SK-N-SH treated with all-trans-retinoic acid at 6 μM for 48 hours (cell line): ENCODE measurements at regions not wholly inside any gene's neighbourhood (a gene's known extent, or its start where the extent isn't known, plus 50 kb on each side); places are given as distances from the start of the nearest gene placed in this dataset.

Experiments used
- ATAC-seq: fragments of 200-7000 bp; cut with Tn5 transposase; 3 replicates; pipeline ENCODE4 v1.9.1; 2020; ENCODE audit warnings: mild to moderate bottlenecking, moderate library complexity
- ARNTL ChIP-seq: fragments of 450-650 bp; formaldehyde crosslinking; IDR thresholded peaks from 2 replicates; pipeline ENCODE4 v1.5.0; 2020; ENCODE audit warnings: low read depth, mild to moderate bottlenecking, moderate library complexity, borderline replicate concordance
- BACH2 ChIP-seq: fragments of 250-450 bp; sonication (Bioruptor Pico); IDR thresholded peaks from 2 replicates; pipeline ENCODE4 v1.9.0; 2021; ENCODE audit warnings: mild to moderate bottlenecking, borderline replicate concordance
- CSDC2 ChIP-seq: fragments of 250-450 bp; sonication (Bioruptor Pico); IDR thresholded peaks from 2 replicates; pipeline ENCODE4 v1.5.0; 2020; ENCODE audit warnings: mild to moderate bottlenecking, moderate library complexity
- ESRRG ChIP-seq: fragments of 250-450 bp; sonication (Bioruptor Pico); IDR thresholded peaks from 2 replicates; pipeline ENCODE4 v1.6.1; 2021; ENCODE audit warnings: mild to moderate bottlenecking
- ISL1 ChIP-seq: fragments of 250-450 bp; sonication (Bioruptor Pico); IDR thresholded peaks from 2 replicates; pipeline ENCODE4 v2.1.2; 2022; ENCODE audit warnings: mild to moderate bottlenecking, moderate library complexity
- PPARA ChIP-seq: fragments of 250-450 bp; sonication (Bioruptor Pico); IDR thresholded peaks from 2 replicates; pipeline ENCODE4 v1.5.0; 2020; ENCODE audit warnings: mild to moderate bottlenecking, borderline replicate concordance
- SNAI2 ChIP-seq: fragments of 250-450 bp; sonication (Bioruptor Pico); IDR thresholded peaks from 2 replicates; pipeline ENCODE4 v1.5.0; 2020; ENCODE audit warnings: mild to moderate bottlenecking, moderate library complexity
- TOX ChIP-seq: fragments of 250-450 bp; sonication (Bioruptor Pico); IDR thresholded peaks from 2 replicates; pipeline ENCODE4 v1.8.0; 2021; ENCODE audit warnings: mild to moderate bottlenecking, moderate library complexity, borderline replicate concordance
- ZC3H10 ChIP-seq: fragments of 250-450 bp; sonication (Bioruptor Pico); IDR thresholded peaks from 2 replicates; pipeline ENCODE4 v1.5.1; 2021; ENCODE audit warnings: mild to moderate bottlenecking, moderate library complexity
- ZFP3 ChIP-seq: fragments of 250-450 bp; sonication (Bioruptor Pico); IDR thresholded peaks from 2 replicates; pipeline ENCODE4 v1.5.0; 2020; ENCODE audit warnings: mild to moderate bottlenecking, moderate library complexity
- ZNF565 ChIP-seq: fragments of 450-650 bp; formaldehyde crosslinking; conservative IDR thresholded peaks from 2 replicates; pipeline ENCODE4 v1.5.0; 2020; ENCODE audit warnings: low read depth, mild to moderate bottlenecking, moderate library complexity
- ZNF70 ChIP-seq: fragments of 450-650 bp; formaldehyde crosslinking; IDR thresholded peaks from 2 replicates; pipeline ENCODE4 v1.5.0; 2020; ENCODE audit warnings: mild to moderate bottlenecking, moderate library complexity
- TF ChIP-seq, protein P1 (sequence below): fragments of 250-450 bp; sonication (Bioruptor Pico); IDR thresholded peaks from 2 replicates; pipeline ENCODE4 v1.8.0; 2021; ENCODE audit warnings: low read depth, mild to moderate bottlenecking, moderate library complexity, borderline replicate concordance
- TF ChIP-seq, protein P2 (sequence below): fragments of 250-450 bp; sonication (Bioruptor Pico); IDR thresholded peaks from 2 replicates; pipeline ENCODE4 v1.8.0; 2020; ENCODE audit warnings: mild to moderate bottlenecking, moderate library complexity, borderline replicate concordance
- TF ChIP-seq, protein P3 (sequence below): fragments of 250-450 bp; sonication (Bioruptor Pico); IDR thresholded peaks from 2 replicates; pipeline ENCODE4 v1.5.0; 2020; ENCODE audit warnings: mild to moderate bottlenecking, moderate library complexity
- TF ChIP-seq, protein P4 (sequence below): fragments of 250-450 bp; sonication (Bioruptor Pico); IDR thresholded peaks from 2 replicates; pipeline ENCODE4 v1.5.1; 2020; ENCODE audit warnings: low read depth, mild to moderate bottlenecking, moderate library complexity
- TF ChIP-seq, protein P5 (sequence below): fragments of 250-450 bp; sonication (Bioruptor Pico); IDR thresholded peaks from 2 replicates; pipeline ENCODE4 v1.5.1; 2021; ENCODE audit warnings: mild to moderate bottlenecking, moderate library complexity

DNA sequence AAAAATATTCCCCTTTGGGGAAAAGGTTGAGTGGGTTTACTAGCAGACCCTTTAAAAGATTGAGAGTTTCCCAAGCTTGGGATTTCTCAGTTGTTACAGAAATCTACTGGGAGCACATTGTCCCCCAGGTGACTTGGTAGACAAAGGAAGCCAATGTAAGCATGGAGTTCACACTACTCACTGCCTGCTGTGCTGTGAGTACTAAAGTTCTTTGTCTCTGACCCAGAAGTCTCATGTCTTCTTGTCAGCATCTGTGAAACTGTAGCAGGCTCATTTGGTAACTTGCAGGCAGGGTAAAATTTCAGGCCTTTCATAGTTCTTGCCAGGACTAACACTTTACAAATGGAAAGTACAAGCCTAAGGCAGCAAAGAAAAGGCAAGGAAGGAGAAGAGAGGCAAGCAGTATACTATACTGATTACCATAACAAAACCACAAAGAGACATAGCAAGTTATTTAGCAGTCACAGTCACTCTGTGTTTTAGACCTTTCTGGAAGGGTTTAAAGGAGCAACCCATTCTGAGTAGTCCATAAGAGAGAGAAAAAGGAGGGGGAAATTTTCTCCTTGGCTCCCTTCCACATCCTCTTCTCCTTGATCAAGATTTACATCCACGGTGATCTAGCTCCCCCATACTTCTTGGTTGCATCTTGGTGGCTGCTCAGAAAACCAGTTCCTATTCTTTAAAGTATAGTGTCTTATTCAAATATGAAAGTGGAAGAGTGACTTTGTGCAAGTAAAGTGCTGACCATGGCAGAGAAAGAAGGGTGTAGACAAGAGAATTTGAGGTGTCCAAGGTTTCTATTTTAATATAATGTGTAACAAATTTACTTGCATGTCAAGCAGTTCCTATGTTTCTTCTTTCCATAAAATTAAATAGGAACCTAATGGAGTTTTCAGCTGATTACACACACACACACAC lies 160.0 kb upstream of the PDE5A start:
- ATAC-seq: no peak
- TF ChIP-seq ISL1 (CRISPR knock-in tag) (no peak), SNAI2 (CRISPR knock-in tag) (no peak), ESRRG (CRISPR knock-in tag) (no peak), ARNTL (CRISPR knock-in tag) (no peak), BACH2 (no peak), PPARA (CRISPR knock-in tag) (no peak), TOX (no peak), ZNF565 (CRISPR knock-in tag) (no peak), ZC3H10 (no peak), ZNF70 (CRISPR knock-in tag) (no peak), CSDC2 (CRISPR knock-in tag) (no peak), ZFP3 (CRISPR knock-in tag) (no peak)
- TF ChIP-seq, protein P1, sequence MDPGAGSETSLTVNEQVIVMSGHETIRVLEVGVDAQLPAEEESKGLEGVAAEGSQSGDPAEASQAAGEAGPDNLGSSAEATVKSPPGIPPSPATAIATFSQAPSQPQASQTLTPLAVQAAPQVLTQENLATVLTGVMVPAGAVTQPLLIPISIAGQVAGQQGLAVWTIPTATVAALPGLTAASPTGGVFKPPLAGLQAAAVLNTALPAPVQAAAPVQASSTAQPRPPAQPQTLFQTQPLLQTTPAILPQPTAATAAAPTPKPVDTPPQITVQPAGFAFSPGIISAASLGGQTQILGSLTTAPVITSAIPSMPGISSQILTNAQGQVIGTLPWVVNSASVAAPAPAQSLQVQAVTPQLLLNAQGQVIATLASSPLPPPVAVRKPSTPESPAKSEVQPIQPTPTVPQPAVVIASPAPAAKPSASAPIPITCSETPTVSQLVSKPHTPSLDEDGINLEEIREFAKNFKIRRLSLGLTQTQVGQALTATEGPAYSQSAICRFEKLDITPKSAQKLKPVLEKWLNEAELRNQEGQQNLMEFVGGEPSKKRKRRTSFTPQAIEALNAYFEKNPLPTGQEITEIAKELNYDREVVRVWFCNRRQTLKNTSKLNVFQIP (CRISPR knock-in tag): no peak
- TF ChIP-seq, protein P2, sequence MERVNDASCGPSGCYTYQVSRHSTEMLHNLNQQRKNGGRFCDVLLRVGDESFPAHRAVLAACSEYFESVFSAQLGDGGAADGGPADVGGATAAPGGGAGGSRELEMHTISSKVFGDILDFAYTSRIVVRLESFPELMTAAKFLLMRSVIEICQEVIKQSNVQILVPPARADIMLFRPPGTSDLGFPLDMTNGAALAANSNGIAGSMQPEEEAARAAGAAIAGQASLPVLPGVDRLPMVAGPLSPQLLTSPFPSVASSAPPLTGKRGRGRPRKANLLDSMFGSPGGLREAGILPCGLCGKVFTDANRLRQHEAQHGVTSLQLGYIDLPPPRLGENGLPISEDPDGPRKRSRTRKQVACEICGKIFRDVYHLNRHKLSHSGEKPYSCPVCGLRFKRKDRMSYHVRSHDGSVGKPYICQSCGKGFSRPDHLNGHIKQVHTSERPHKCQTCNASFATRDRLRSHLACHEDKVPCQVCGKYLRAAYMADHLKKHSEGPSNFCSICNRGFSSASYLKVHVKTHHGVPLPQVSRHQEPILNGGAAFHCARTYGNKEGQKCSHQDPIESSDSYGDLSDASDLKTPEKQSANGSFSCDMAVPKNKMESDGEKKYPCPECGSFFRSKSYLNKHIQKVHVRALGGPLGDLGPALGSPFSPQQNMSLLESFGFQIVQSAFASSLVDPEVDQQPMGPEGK (CRISPR knock-in tag): no peak
- TF ChIP-seq, protein P3, sequence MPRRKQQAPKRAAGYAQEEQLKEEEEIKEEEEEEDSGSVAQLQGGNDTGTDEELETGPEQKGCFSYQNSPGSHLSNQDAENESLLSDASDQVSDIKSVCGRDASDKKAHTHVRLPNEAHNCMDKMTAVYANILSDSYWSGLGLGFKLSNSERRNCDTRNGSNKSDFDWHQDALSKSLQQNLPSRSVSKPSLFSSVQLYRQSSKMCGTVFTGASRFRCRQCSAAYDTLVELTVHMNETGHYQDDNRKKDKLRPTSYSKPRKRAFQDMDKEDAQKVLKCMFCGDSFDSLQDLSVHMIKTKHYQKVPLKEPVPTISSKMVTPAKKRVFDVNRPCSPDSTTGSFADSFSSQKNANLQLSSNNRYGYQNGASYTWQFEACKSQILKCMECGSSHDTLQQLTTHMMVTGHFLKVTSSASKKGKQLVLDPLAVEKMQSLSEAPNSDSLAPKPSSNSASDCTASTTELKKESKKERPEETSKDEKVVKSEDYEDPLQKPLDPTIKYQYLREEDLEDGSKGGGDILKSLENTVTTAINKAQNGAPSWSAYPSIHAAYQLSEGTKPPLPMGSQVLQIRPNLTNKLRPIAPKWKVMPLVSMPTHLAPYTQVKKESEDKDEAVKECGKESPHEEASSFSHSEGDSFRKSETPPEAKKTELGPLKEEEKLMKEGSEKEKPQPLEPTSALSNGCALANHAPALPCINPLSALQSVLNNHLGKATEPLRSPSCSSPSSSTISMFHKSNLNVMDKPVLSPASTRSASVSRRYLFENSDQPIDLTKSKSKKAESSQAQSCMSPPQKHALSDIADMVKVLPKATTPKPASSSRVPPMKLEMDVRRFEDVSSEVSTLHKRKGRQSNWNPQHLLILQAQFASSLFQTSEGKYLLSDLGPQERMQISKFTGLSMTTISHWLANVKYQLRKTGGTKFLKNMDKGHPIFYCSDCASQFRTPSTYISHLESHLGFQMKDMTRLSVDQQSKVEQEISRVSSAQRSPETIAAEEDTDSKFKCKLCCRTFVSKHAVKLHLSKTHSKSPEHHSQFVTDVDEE: no peak
- TF ChIP-seq, protein P4, sequence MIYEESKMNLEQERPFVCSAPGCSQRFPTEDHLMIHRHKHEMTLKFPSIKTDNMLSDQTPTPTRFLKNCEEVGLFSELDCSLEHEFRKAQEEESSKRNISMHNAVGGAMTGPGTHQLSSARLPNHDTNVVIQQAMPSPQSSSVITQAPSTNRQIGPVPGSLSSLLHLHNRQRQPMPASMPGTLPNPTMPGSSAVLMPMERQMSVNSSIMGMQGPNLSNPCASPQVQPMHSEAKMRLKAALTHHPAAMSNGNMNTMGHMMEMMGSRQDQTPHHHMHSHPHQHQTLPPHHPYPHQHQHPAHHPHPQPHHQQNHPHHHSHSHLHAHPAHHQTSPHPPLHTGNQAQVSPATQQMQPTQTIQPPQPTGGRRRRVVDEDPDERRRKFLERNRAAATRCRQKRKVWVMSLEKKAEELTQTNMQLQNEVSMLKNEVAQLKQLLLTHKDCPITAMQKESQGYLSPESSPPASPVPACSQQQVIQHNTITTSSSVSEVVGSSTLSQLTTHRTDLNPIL (CRISPR knock-in tag): no peak
- TF ChIP-seq, protein P5, sequence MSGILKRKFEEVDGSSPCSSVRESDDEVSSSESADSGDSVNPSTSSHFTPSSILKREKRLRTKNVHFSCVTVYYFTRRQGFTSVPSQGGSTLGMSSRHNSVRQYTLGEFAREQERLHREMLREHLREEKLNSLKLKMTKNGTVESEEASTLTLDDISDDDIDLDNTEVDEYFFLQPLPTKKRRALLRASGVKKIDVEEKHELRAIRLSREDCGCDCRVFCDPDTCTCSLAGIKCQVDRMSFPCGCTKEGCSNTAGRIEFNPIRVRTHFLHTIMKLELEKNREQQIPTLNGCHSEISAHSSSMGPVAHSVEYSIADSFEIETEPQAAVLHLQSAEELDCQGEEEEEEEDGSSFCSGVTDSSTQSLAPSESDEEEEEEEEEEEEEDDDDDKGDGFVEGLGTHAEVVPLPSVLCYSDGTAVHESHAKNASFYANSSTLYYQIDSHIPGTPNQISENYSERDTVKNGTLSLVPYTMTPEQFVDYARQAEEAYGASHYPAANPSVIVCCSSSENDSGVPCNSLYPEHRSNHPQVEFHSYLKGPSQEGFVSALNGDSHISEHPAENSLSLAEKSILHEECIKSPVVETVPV (CRISPR knock-in tag): no peak

DNA sequence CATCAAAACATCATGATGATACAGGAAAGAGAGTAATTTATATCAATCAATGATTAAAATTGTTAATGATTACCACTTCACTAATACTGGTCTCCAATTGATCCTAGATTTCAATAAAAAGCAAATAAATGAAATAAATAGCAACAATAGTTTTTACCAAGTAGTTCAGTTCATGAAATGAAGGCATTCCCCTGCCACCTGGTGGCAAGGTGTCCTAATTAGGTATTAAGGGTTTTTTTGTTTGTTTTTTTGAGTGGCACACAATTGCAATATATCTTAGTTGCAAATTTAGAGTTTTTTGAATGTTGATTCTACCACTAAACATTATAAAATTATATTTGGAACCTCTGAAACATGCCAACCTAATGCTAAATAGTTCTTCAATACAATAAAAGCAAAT lies 157.4 kb upstream of the PDE5A start:
- no peak for ATAC-seq
- TF ChIP-seq, protein P4 (CRISPR knock-in tag): no peak
- TF ChIP-seq, protein P3: no peak
- TF ChIP-seq ESRRG (CRISPR knock-in tag) (no peak), BACH2 (no peak), ZNF70 (CRISPR knock-in tag) (no peak), SNAI2 (CRISPR knock-in tag) (no peak), ZNF565 (CRISPR knock-in tag) (no peak), CSDC2 (CRISPR knock-in tag) (no peak), ARNTL (CRISPR knock-in tag) (no peak)
- TF ChIP-seq, protein P2 (CRISPR knock-in tag): no peak
- TF ChIP-seq, protein P1 (CRISPR knock-in tag): no peak
